ENCODE measurements at regions not wholly inside any gene's neighbourhood (a gene's known extent, or its start where the extent isn't known, plus 50 kb on each side); places are given as distances from the start of the nearest gene placed in this dataset.
"Not testable (repeated sequence)": the region's sequence is repeated elsewhere in the genome, so short reads cannot be mapped to it uniquely, and the experiment has no call there.

DNA sequence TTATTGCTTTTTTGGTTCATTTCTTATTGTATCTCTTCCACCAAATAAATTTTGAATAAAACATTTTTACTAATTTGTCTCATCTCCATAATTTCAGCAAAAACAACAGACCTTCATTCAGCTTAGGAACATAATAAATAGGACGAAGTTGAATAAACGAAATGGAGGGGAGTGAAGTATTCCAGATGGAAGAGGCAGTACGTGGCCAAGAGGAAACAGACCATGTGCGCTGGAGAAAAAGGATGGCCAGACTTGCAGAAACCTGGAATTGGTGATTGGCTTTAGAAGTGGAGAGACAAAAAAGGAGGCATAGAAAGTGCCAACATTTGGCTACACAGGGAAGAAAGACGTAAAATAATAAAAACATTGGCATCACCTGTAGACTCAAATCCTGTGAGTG lies 113.5 kb downstream of the USP22 start (continued):
- no peak for TF ChIP-seq NR3C1 (CRISPR knock-in tag; conservative IDR thresholded peaks at IDR 0.05; ENCODE audit: low read depth)

DNA sequence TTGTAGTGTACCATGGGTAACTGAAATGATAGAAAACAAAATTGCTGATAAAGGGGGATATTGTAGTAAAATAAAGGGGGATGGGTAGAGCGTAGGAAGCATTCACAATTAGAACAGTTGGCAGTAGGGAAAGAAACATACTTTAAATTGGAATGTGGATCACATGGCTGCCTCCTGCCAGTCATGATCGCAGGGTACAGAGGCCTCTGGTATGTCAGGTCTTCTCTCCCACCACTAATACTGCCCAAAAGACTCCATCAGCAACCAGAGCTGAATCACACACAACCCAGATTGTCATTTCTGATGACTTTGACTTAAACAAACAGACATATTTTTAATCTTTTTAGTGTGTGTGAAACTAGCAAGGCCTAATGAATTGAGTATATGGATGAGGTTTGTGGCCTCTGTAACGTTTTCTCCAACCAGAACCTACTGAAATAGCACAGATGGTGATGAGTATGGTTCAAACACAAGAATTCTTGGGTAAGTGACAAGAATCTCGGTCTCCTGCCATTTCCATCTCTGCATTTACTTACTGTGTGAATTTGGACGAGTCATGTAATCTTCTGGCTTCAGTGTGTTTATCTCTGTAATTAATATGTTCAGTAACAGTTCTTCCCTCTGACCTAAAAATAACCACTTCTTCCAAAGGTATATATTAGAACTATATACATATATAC lies 112.6 kb downstream of the USP22 start:
- CTCF ChIA-PET = no interaction called here
- Mint-ChIP-seq H3K27me3 (ENCODE audit: low read depth) (no peaks in the 10 kb centered on the region), H3K27ac (no peak overlapping the region), H3K9me3 (no peaks in the 10 kb centered on the region), H3K4me3 (no peak overlapping the region), H3K4me1 (peaks cover 4% of the 10 kb centered on the region; the same call in 1 of the 2 replicates), H3K36me3 (peaks cover 7% of the 10 kb centered on the region; the same call in 1 of the 2 replicates)
- TF ChIP-seq, protein P1, sequence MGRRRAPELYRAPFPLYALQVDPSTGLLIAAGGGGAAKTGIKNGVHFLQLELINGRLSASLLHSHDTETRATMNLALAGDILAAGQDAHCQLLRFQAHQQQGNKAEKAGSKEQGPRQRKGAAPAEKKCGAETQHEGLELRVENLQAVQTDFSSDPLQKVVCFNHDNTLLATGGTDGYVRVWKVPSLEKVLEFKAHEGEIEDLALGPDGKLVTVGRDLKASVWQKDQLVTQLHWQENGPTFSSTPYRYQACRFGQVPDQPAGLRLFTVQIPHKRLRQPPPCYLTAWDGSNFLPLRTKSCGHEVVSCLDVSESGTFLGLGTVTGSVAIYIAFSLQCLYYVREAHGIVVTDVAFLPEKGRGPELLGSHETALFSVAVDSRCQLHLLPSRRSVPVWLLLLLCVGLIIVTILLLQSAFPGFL (CRISPR knock-in tag; IDR thresholded peaks at IDR 0.05; ENCODE audit: borderline replicate concordance) = no peak
- TF ChIP-seq PRRX2 (CRISPR knock-in tag; IDR thresholded peaks at IDR 0.05) = no peak
- no peak for TF ChIP-seq ATF1 (CRISPR knock-in tag; IDR thresholded peaks at IDR 0.05)
- no peak for TF ChIP-seq ZNF219 (CRISPR knock-in tag; IDR thresholded peaks at IDR 0.05; ENCODE audit: borderline replicate concordance)
- TF ChIP-seq, protein P2, sequence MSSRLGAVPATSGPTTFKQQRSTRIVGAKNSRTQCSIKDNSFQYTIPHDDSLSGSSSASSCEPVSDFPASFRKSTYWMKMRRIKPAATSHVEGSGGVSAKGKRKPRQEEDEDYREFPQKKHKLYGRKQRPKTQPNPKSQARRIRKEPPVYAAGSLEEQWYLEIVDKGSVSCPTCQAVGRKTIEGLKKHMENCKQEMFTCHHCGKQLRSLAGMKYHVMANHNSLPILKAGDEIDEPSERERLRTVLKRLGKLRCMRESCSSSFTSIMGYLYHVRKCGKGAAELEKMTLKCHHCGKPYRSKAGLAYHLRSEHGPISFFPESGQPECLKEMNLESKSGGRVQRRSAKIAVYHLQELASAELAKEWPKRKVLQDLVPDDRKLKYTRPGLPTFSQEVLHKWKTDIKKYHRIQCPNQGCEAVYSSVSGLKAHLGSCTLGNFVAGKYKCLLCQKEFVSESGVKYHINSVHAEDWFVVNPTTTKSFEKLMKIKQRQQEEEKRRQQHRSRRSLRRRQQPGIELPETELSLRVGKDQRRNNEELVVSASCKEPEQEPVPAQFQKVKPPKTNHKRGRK (CRISPR knock-in tag; IDR thresholded peaks at IDR 0.05; ENCODE audit: borderline replicate concordance) = no peak
- TF ChIP-seq EMX1 (CRISPR knock-in tag; IDR thresholded peaks at IDR 0.05) = no peak
- no peak for DNase-seq (ENCODE audit: low spot score)
- POLR2A ChIA-PET = no interaction called here
- no peak for ATAC-seq

DNA sequence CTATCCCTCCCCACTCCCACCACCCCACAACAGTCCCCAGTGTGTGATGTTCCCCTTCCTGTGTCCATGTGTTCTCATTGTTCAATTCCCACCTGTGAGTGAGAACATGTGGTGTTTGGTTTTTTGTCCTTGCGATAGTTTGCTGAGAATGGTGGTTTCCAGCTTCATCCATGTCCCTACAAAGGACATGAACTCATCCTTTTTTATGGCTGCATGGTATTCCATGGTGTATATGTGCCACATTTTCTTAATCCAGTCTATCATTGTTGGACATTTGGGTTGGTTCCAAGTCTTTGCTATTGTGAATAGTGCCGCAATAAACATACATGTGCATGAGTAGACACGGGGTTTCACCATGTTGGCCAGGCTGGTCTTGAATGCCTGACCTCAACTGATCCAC lies 109.8 kb downstream of the USP22 start:
- H3K4me3 Mint-ChIP-seq; POLR2A ChIA-PET; H3K27ac Mint-ChIP-seq; H3K27me3 Mint-ChIP-seq (ENCODE audit: low read depth); DNase-seq (ENCODE audit: low spot score); ATAC-seq; H3K4me1 Mint-ChIP-seq; H3K9me3 Mint-ChIP-seq; H3K36me3 Mint-ChIP-seq; CTCF ChIA-PET: not testable (repeated sequence)

DNA sequence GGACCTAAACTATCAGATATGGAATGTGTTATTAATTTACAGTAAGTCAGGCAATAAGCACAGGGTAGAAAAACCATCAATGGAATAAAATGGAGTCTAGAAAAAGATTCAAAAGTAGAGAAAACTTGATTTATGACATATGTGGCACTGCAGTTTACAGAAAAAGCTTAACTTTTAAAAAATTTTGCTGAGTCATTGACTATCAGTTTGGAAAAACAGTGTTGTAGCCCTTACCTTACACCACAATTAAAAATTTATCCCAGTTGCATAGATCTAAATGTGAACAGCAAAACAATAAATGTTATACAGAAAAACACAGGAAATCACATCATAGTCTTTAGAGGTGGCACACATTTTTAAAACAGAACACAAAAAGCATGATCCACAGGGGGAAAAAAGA lies 108.5 kb downstream of the USP22 start:
- Mint-ChIP-seq H3K27ac (no peak overlapping the region), H3K4me3 (no peak overlapping the region), H3K27me3 (ENCODE audit: low read depth) (no peaks in the 10 kb centered on the region), H3K9me3 (no peaks in the 10 kb centered on the region), H3K36me3 (peaks cover 7% of the 10 kb centered on the region; the same call in 1 of the 2 replicates), H3K4me1 (no peaks in the 10 kb centered on the region)
- CTCF ChIA-PET = no interaction called here
- DNase-seq (ENCODE audit: low spot score) (no peak), ATAC-seq (no peak)
- POLR2A ChIA-PET = no interaction called here
- TF ChIP-seq ZBTB21 (CRISPR knock-in tag; IDR thresholded peaks at IDR 0.05; ENCODE audit: borderline replicate concordance) (no peak), ZNF121 (CRISPR knock-in tag; IDR thresholded peaks at IDR 0.05) (no peak), ATF1 (CRISPR knock-in tag; IDR thresholded peaks at IDR 0.05) (no peak), ZNF396 (CRISPR knock-in tag; IDR thresholded peaks at IDR 0.05; ENCODE audit: borderline replicate concordance) (no peak), CREB1 (CRISPR knock-in tag; IDR thresholded peaks at IDR 0.05) (no peak), RORB (CRISPR knock-in tag; IDR thresholded peaks at IDR 0.05) (no peak), ZNF219 (CRISPR knock-in tag; IDR thresholded peaks at IDR 0.05; ENCODE audit: borderline replicate concordance) (no peak), FOXJ3 (CRISPR knock-in tag; IDR thresholded peaks at IDR 0.05; ENCODE audit: borderline replicate concordance) (no peak), NFE2L1 (CRISPR knock-in tag; IDR thresholded peaks at IDR 0.05) (no peak), ETV6 (CRISPR knock-in tag; IDR thresholded peaks at IDR 0.05) (no peak), EMX1 (CRISPR knock-in tag; IDR thresholded peaks at IDR 0.05) (no peak), ZNF138 (CRISPR knock-in tag; conservative IDR thresholded peaks at IDR 0.05) (no peak), ESRRA (CRISPR knock-in tag; IDR thresholded peaks at IDR 0.05; ENCODE audit: borderline replicate concordance) (no peak), TEAD4 (CRISPR knock-in tag; IDR thresholded peaks at IDR 0.05) (no peak), ZNF317 (CRISPR knock-in tag; IDR thresholded peaks at IDR 0.05; ENCODE audit: borderline replicate concordance, low read depth) (no peak)
- TF ChIP-seq, protein P3, sequence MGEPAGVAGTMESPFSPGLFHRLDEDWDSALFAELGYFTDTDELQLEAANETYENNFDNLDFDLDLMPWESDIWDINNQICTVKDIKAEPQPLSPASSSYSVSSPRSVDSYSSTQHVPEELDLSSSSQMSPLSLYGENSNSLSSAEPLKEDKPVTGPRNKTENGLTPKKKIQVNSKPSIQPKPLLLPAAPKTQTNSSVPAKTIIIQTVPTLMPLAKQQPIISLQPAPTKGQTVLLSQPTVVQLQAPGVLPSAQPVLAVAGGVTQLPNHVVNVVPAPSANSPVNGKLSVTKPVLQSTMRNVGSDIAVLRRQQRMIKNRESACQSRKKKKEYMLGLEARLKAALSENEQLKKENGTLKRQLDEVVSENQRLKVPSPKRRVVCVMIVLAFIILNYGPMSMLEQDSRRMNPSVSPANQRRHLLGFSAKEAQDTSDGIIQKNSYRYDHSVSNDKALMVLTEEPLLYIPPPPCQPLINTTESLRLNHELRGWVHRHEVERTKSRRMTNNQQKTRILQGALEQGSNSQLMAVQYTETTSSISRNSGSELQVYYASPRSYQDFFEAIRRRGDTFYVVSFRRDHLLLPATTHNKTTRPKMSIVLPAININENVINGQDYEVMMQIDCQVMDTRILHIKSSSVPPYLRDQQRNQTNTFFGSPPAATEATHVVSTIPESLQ (CRISPR knock-in tag; IDR thresholded peaks at IDR 0.05) = no peak
- TF ChIP-seq, protein P4, sequence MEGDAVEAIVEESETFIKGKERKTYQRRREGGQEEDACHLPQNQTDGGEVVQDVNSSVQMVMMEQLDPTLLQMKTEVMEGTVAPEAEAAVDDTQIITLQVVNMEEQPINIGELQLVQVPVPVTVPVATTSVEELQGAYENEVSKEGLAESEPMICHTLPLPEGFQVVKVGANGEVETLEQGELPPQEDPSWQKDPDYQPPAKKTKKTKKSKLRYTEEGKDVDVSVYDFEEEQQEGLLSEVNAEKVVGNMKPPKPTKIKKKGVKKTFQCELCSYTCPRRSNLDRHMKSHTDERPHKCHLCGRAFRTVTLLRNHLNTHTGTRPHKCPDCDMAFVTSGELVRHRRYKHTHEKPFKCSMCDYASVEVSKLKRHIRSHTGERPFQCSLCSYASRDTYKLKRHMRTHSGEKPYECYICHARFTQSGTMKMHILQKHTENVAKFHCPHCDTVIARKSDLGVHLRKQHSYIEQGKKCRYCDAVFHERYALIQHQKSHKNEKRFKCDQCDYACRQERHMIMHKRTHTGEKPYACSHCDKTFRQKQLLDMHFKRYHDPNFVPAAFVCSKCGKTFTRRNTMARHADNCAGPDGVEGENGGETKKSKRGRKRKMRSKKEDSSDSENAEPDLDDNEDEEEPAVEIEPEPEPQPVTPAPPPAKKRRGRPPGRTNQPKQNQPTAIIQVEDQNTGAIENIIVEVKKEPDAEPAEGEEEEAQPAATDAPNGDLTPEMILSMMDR (IDR thresholded peaks at IDR 0.05) = no peak
- TF ChIP-seq, protein P1 (CRISPR knock-in tag; IDR thresholded peaks at IDR 0.05; ENCODE audit: borderline replicate concordance) = no peak
- TF ChIP-seq, protein P5, sequence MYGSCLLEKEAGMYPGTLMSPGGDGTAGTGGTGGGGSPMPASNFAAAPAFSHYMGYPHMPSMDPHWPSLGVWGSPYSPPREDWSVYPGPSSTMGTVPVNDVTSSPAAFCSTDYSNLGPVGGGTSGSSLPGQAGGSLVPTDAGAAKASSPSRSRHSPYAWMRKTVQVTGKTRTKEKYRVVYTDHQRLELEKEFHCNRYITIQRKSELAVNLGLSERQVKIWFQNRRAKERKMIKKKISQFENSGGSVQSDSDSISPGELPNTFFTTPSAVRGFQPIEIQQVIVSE (CRISPR knock-in tag; IDR thresholded peaks at IDR 0.05; ENCODE audit: borderline replicate concordance) = no peak
